Astrocyte (in vitro differentiated cells and primary cell): ENCODE measurements at regions not wholly inside any gene's neighbourhood (a gene's known extent, or its start where the extent isn't known, plus 50 kb on each side); places are given as distances from the start of the nearest gene placed in this dataset.

Experiments
- EZH2 ChIP-seq: IDR thresholded peaks from 2 replicates; pipeline ENCODE4 v1.6.1; 2012; ENCODE audit warnings: mild to moderate bottlenecking, low read length, inconsistent platforms; ENCODE audit not compliant: insufficient read depth
- TF ChIP-seq, protein P1 (sequence below): IDR thresholded peaks from 2 replicates; pipeline ENCODE4 v1.5.1; 2011; ENCODE audit warnings: low read depth, mild to moderate bottlenecking, inconsistent platforms, low read length, moderate library complexity; ENCODE audit not compliant: insufficient read depth

DNA sequence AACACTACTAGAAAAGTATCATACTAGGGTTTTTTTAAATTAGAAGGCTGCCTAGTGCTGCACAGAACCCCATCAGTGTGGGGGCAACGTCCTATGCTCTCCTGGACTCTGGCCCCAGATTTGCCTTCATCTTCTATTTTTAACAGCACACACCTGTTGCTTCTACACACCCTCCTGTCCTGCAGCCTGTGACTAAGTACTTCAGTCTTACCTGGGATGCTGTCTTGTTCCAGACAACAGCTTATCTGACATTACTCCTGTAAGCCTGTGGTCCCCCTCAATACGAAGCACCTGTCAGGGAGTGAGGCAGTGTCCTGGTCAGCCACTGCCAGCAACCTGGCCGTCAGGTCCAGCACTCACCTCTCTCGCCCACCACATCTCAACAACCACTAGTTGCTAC lies 247.6 kb upstream of the PSMD7 start:
- TF ChIP-seq, protein P1, sequence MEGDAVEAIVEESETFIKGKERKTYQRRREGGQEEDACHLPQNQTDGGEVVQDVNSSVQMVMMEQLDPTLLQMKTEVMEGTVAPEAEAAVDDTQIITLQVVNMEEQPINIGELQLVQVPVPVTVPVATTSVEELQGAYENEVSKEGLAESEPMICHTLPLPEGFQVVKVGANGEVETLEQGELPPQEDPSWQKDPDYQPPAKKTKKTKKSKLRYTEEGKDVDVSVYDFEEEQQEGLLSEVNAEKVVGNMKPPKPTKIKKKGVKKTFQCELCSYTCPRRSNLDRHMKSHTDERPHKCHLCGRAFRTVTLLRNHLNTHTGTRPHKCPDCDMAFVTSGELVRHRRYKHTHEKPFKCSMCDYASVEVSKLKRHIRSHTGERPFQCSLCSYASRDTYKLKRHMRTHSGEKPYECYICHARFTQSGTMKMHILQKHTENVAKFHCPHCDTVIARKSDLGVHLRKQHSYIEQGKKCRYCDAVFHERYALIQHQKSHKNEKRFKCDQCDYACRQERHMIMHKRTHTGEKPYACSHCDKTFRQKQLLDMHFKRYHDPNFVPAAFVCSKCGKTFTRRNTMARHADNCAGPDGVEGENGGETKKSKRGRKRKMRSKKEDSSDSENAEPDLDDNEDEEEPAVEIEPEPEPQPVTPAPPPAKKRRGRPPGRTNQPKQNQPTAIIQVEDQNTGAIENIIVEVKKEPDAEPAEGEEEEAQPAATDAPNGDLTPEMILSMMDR = no peak
- no peak for TF ChIP-seq EZH2
